ENCODE measurements at regions not wholly inside any gene's neighbourhood (a gene's known extent, or its start where the extent isn't known, plus 50 kb on each side); places are given as distances from the start of the nearest gene placed in this dataset.

DNA sequence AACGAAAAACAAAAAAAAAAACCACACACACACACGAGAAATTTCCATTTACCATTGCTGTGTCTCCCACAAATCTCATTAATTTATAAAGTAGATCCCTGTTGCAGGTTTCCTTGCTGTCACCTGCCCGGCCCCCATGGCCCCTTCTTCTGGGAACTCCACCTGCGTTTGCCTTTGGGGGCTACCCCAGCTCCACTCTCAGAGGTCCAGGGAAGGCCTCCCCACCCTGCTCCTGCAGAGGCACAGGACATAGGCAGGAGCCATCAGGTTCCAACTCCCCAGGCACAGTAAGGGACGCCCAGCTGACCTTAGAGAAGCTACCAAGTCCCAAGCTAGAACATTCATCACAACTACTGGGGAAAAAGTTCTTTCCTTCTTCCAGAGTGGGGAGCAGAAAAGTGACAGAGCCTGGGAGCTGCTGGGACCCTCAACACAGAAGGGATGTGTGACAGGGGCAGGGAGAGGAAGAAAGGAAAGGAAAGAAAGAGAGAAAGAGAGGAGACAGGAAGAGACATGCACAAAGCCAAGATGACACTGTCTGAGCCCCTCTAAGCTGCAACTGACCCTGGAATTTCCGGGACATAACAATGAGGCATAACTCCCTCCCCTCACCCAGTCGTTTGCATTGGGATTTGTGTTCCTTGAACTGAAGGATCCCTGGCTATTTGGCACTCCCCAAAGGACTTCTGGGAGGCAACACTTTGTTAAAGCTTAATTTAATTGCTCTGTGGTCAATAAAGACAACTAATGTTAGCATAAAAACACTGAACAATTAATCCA, 175.7 kb downstream of the SHANK2 start:
- no peak for DNase-seq (ENCODE audit: low read depth in 2 of 2)

DNA sequence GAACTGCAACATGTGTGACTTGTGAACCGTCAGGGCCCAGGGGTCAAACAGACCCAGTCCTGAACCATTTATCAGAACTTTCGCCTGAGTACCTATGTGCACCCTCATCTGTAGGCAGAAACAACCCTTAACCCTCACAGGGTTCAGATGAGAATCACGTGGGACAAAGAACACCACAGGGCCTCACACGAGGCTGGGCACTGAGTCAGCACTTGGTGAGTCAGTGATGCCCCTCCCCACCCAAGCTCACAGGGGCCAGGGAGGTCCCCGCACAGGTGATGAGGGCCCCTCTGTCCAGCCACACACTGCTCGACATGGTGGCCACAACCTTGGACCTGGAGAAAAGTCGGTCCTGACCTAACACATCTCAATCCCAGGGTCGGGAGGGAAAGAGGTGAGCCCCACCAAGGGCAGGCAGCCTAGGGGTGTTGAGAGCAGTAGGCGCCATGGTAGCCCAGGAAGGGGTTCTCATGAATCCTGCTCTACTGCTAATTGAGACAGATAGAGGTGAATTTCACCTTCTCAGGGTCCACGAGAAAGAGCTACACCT, 176.4 kb downstream of the SHANK2 start:
- DNase-seq (ENCODE audit: low read depth in 2 of 2), result no peak

DNA sequence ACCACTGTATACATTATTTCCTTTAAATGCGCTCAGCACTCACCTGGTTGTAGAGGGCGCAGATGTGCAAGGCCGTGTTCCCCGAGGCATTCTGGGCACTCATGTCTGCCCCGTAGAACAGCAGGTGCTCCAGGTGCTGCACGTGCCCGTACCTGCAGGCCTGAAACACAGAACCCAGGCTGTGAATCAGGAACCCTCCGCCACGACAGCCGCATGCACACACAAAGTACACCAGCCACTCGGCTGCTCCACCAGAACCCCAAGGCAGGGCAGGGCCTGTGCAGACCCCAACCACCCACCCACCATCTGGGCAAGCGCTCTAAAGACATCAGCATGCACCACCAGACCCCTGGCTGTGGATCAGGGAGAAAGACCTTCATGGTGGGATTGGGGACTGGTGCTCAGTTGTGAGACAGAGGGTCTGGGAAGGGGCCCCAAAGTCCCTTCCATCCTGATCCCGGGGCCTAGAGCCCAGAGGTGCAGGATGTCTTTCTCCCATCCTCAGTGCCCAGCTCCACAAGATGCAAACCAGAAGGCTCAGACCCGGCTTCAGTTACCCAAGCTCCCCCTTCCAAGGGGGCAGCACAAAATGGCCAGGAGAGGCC, 177.2 kb downstream of the SHANK2 start:
- DNase-seq (ENCODE audit: low read depth in 2 of 2), result no peak

DNA sequence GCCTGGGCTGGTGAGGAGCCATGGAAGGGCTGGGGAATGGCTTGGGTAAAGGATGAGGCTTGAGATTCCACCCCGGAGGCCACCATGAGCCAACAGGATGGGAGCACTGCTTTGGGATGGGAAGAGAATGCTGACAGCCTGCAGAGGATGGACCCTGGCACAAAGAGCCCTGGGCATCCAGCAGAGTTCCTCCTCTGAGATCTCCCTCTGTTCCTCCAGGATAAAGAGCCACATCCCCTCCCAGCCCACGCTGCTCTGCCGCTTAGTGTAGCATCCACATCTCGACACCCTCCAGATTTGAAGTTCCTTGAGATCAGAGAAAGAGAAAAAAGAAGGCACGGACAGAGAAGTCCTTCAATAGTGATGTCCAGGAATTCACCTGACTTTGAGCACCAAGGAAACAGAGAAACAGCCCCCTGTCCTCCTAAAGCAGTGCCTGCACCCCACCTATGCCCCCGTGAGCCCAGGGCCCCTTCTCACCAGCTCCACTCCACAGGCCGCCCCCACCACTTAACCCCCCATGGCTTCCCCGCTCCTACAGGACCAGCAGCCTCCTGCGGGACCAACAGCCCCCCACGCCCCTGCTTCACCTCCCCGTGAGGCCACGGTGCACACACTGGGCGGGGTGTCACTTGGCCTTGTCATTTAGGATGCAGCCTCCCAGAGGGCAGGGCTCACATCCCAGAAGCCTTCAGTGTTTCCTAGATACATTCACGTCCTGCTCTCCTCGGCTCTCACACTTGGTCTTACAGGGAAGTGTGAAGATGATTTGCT, 180.5 kb downstream of the SHANK2 start:
- no peak for DNase-seq (ENCODE audit: low read depth in 2 of 2)

DNA sequence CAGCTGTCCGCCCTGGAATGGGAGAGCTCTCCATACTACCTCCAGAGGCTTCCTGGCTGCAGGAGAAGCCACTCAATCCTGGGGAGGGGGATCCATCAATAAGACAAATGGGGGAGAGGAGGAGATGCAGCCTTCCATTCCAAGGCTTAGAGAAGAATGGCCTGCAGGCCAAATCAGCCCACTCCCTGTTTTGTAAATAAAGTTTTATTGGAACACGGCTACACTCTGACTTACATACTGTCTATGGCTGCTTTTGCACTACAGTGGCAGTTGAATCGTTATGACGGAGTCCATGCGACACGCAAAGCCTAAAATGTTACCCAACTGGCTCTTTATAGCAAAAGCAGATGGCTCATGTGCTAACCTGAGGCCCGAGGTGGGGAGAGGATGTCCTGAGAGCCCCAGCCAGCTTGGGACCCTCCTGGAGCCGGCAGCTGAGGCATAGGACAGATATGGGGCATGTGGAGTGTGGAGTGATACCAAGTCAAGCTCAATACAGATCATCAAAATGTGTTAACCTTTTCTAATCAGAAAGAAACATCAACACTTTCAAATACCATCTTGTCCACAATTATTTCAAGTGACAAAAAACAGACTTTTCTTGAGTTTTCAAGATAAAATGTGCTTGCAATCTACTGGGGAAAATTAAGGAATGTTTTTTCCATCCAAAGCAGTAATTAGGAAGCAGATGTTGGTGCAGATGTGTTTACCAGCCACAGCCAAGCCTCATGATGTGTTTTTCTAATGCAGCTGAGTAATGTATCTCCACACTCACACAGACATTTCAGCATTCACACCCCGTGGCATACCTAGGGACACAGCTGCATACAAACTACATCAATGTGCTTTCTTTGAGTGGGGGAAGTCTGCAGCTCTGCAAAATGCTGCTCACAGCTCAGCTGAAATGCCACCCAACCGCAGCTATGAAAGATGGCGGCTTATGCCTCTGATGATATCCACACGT, 181.6 kb downstream of the SHANK2 start:
- DNase-seq (ENCODE audit: low read depth in 2 of 2), result no peak

DNA sequence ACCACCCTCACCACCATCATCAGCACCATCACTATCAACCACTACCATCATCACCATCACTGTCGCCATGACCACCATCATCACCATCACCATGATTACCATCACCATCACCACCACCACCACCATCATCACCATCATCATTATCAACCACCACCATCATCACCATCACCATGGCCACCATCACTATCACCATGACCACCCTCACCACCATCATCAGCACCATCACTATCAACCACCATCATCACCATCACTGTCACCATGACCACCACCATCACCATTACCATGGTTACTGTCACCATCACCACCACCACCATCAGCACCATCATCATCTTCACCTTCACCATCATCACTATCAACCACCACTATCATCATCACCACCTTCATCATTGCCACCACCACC, 183.4 kb downstream of the SHANK2 start:
- DNase-seq (ENCODE audit: low read depth in 2 of 2), result no peak

DNA sequence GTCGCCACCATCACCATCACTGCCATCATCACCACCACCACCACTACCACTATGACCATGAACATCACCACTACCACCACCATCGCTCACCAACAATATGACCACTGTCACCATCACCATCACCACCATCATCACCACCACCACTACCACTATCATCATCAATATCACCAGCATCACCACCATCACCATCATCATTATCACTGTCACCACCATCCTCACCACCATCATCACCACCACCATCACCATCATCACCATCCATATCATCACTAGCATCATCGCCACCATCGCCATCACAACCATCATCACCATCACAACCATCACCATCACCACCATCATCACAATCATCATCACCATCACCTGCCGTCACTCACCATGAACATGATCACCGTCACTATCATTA, 184.6 kb downstream of the SHANK2 start:
- no peak for DNase-seq (ENCODE audit: low read depth in 2 of 2)

DNA sequence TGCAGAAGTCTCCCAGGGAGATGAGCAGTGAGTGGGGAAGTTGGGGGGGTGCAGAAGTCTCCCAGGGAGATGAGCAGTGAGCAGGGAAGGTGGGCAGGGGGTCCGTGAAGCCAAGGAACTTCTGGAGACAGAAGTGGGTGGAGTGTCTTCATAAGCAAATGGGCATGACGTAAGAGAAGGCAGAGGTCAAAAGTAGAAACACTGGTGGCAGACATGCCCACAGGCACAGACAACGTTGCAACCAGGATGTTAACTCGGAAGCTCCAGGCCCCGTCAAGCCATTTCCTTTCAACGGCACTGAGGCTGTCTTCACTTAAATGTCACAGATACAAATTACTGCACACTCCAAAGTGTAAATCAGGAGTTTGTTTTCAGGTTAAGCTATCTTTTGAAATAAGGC, 186.1 kb downstream of the SHANK2 start:
- no peak for DNase-seq (ENCODE audit: low read depth in 2 of 2)

DNA sequence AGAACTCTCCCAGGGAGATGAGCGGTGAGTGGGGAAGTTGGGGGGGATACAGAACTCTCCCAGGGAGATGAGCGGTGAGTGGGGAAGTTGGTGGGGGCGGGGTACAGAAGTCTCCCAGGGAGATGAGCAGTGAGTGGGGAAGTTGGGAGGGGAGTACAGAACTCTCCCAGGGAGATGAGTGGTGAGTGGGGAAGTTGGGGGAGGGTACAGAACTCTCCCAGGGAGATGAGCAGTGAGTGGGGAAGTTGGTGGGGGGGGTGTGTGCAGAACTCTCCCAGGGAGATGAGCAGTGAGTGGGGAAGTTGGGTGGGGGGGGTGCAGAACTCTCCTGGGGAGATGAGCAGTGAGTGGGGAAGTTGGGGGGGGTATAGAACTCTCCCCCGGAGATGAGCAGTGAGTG, 186.5 kb downstream of the SHANK2 start:
- no peak for DNase-seq (ENCODE audit: low read depth in 2 of 2)

DNA sequence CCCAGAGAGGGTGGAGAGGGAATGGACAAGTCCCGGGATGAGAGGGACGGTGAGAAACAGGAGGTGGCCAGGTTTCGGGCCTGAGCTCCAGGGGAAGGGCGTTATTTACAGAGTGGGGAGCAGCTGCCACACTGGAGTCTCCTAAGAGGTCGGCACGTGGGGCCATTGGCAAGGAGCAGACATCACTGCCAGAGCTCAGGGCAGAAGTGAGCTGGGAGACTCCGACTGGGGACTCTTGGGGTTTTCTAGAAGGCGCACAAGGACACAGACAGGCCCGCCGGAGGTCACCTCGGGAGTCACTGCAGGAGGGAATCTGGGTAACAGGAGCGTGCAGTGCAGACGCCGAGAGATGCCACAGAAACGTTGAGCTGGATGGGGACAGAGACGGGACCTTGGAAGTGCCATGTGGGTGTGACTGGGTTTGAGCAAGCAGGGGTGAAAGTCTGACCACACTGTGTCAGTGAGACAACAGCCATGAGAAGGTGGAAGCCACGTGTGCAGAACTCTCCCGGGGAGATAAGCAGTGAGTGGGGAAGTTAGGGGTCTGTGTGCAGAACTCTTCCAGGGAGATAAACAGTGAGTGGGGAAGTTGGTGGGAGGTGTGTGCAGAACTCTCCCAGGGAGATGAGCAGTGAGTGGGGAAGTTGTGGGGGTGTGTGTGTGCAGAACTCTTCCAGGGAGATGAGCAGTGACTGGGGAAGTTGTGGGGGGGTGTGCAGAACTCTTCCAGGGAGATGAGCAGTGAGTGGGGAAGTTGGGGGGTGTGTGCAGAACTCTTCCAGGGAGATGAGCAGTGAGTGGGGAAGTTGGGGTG, 187.5 kb downstream of the SHANK2 start:
- no peak for DNase-seq (ENCODE audit: low read depth in 2 of 2)

DNA sequence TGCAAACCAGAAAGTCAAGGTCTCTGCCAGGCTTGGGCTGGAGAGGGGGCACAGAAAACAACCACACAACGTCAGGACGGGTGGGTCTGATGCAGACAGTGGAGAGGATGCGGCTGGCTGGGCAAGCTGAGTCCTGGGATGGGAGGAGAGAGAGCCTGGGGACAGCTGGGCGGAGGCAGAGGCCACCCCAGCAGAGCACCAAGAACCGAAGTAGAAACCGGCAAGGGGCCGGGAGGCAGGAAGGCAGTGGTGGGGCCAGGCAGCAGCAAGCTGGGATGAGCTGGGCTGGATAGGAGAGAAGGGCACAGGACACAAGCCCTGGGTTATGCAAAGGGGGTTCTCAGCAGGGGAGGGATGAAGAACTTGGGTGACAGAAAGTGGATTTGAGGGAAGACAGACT, 188.2 kb downstream of the SHANK2 start:
- DNase-seq (ENCODE audit: low read depth in 2 of 2), result no peak

DNA sequence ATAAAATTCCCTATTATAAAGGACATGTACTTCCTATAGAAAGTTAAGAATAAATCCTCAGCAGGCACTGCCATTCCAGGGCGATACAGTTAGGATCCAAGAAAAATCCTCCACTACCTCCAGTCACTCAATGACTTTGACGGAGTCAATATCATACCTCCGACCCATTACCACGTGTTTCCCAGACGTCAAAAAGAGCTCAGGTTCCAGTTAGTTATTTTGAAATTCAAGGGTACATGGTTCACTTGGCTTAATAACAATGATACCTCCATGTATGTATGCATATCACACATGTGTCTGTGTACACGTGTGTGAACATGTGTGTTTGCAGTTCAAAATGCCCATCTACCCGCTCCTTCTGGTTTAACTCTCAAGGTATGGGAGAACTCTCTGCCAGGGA, 189.2 kb downstream of the SHANK2 start:
- DNase-seq (ENCODE audit: low read depth in 2 of 2), result no peak

DNA sequence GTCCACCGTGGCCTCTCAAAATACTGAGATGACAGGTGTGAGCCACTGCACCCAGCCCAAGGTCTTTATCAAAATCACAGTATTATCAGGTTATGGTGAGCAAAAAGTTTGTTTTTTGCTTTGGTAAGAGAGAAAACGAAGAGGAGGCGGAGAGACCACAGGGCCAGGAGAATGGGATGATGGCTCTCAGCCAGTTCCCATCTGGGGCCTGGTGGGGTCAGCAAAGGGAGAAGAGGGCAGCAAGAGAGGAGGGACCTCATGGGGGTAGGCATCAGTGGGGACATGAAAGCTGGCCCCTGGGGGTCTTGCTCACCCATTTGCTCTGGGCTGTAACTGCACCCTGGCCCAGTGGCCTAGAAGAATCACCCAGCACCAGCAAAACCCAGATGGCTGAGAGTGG, 190.2 kb downstream of the SHANK2 start:
- DNase-seq (ENCODE audit: low read depth in 2 of 2), result no peak

DNA sequence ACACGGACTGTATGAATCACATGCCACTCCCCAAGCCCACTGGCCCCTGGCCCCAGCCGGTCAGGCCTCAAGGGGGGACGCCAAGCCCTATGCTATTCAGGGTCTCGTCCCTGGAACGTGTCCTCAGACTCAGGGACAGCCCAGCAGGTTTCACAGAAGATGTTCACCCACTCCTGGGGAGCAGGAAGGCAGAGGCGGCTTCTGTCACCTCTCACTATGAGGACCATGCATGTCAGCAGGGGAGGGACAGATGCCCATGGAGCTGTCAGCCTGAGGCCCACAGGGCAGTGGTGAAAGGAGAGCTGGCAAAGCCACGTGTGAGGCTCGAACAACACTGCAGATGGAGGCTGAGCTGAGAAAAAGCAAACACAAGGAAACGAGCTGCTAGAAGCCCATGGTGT, 192.0 kb downstream of the SHANK2 start:
- no peak for DNase-seq (ENCODE audit: low read depth in 2 of 2)

DNA sequence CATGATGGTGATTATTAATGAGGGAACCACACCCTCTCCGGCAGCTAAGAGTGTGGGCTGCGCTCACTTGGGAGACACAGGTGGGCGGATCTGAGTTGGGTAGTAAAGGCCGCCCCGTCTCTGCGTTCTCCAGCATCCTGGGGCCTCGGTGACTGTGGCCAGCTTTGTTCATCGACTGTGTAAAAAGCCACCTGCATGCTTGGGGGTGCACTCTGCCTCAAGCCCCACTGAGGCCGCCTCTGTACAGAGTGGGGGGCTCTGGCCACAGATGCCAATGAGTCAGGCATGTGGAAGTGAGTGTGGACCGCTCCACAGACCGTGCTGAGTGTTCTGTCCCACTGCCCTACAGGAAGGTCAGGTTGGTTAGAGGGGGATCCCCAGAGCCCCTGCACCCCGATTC, 192.7 kb downstream of the SHANK2 start:
- DNase-seq (ENCODE audit: low read depth in 2 of 2), result no peak

DNA sequence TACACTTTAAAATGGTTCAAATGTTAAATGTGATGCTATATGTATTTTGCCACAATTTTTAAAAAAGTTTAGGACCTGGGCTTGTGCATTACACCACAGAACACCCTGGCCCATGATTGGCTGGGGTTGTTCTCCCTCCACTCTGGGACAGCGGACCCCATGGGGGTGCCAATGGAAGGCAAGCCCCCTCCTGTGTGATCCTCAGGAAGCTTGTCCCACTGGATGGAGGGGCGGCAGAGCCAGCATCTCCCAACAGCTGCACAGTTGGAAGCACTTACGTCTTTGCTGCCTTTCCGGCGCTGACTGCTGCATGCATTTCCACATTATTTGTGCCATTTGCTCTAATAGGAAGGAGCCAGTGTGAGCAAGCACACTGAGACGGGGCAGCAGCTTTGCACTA, 196.5 kb downstream of the SHANK2 start:
- no peak for DNase-seq (ENCODE audit: low read depth in 2 of 2)

All from activated CD8-positive, alpha-beta memory T cell treated with anti-CD3 and anti-CD28 coated beads for 4 hours (primary cell).